ENCODE measurements at regions not wholly inside any gene's neighbourhood (a gene's known extent, or its start where the extent isn't known, plus 50 kb on each side); places are given as distances from the start of the nearest gene placed in this dataset.

- Histone ChIP-seq H3K9ac (ENCODE audit: insufficient read depth, low read depth, low read length) (no peak overlapping the region), H3K27ac (ENCODE audit: extremely low read length, insufficient read depth, low read length) (no peak overlapping the region), H3K79me2 (ENCODE audit: insufficient read depth, low read length) (no peaks in the 10 kb centered on the region), H3K9me3 (ENCODE audit: low read length) (no peaks in the 10 kb centered on the region), H3K36me3 (replicated peaks in 1 of 2; ENCODE audit: control insufficient read depth in 1 of 2, insufficient read depth in 2 of 2, low read length in 2 of 2) (no peaks in the 10 kb centered on the region), H3K4me1 (ENCODE audit: insufficient read depth, low read length) (no peaks in the 10 kb centered on the region), H4K20me1 (ENCODE audit: insufficient read depth, low read length) (no peaks in the 10 kb centered on the region), H3K27me3 (ENCODE audit: control insufficient read depth in 1 of 2, insufficient read depth in 2 of 2, low read length in 2 of 2) (no peaks in the 10 kb centered on the region), H2AFZ (ENCODE audit: low read length) (no peak overlapping the region), H3K4me3 (replicated peaks in 1 of 3; ENCODE audit: insufficient read depth in 1 of 3, low read depth in 2 of 3, low read length in 3 of 3) (no peak overlapping the region), H3K4me2 (ENCODE audit: low read depth, low read length) (no peak overlapping the region)
- DNase-seq (ENCODE audit: low spot score) (no peak), FAIRE-seq (no peak), ATAC-seq (no peak)
- POLR2A ChIA-PET, result no interaction called here
- TF ChIP-seq NFE2L1 (CRISPR knock-in tag; IDR thresholded peaks at IDR 0.05; ENCODE audit: borderline replicate concordance) (no peak), ZSCAN25 (CRISPR knock-in tag; IDR thresholded peaks at IDR 0.05) (no peak), MAX (IDR thresholded peaks at IDR 0.05) (no peak), ZNF784 (CRISPR knock-in tag; IDR thresholded peaks at IDR 0.05; ENCODE audit: borderline replicate concordance) (no peak), ETV6 (CRISPR knock-in tag; conservative IDR thresholded peaks at IDR 0.05) (no peak), FOXK2 (IDR thresholded peaks at IDR 0.05) (no peak), TEAD2 (CRISPR knock-in tag; IDR thresholded peaks at IDR 0.05) (no peak), TGIF2 (CRISPR knock-in tag; IDR thresholded peaks at IDR 0.05) (no peak), ZNF121 (CRISPR knock-in tag; IDR thresholded peaks at IDR 0.05) (no peak), ELF3 (CRISPR knock-in tag; IDR thresholded peaks at IDR 0.05) (no peak), ARNTL (CRISPR knock-in tag; IDR thresholded peaks at IDR 0.05) (no peak), SRF (IDR thresholded peaks at IDR 0.05; ENCODE audit: low read depth, low read length) (no peak), ZNF549 (CRISPR knock-in tag; IDR thresholded peaks at IDR 0.05) (no peak), ZBTB44 (CRISPR knock-in tag; IDR thresholded peaks at IDR 0.05) (no peak), SP1 (IDR thresholded peaks at IDR 0.05) (no peak), SP1 (CRISPR knock-in tag; IDR thresholded peaks at IDR 0.05) (no peak), ZNF576 (CRISPR knock-in tag; IDR thresholded peaks at IDR 0.05) (no peak)
- TF ChIP-seq, protein P1, sequence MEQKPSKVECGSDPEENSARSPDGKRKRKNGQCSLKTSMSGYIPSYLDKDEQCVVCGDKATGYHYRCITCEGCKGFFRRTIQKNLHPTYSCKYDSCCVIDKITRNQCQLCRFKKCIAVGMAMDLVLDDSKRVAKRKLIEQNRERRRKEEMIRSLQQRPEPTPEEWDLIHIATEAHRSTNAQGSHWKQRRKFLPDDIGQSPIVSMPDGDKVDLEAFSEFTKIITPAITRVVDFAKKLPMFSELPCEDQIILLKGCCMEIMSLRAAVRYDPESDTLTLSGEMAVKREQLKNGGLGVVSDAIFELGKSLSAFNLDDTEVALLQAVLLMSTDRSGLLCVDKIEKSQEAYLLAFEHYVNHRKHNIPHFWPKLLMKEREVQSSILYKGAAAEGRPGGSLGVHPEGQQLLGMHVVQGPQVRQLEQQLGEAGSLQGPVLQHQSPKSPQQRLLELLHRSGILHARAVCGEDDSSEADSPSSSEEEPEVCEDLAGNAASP (CRISPR knock-in tag; IDR thresholded peaks at IDR 0.05; ENCODE audit: borderline replicate concordance), result no peak
- TF ChIP-seq, protein P2, sequence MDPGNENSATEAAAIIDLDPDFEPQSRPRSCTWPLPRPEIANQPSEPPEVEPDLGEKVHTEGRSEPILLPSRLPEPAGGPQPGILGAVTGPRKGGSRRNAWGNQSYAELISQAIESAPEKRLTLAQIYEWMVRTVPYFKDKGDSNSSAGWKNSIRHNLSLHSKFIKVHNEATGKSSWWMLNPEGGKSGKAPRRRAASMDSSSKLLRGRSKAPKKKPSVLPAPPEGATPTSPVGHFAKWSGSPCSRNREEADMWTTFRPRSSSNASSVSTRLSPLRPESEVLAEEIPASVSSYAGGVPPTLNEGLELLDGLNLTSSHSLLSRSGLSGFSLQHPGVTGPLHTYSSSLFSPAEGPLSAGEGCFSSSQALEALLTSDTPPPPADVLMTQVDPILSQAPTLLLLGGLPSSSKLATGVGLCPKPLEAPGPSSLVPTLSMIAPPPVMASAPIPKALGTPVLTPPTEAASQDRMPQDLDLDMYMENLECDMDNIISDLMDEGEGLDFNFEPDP (CRISPR knock-in tag; conservative IDR thresholded peaks at IDR 0.05), result no peak
- BruUV-seq (replicated peaks), result no TSS peak
- 68% methylated on average over 4 of the region's 4 CpGs for WGBS (ENCODE audit: low lambda C conversion rate)
- CTCF ChIA-PET (ENCODE audit: low intra/inter-chr PET ratio, low total read pairs), result no interaction called here
- in situ Hi-C loops (cut with HindIII; ENCODE audit: extremely low pct_ligation_motif_present, low pct_unique_long_range_greater_than_20kb), result no loop called here
- intact Hi-C loops (cut with micrococcal nuclease; ENCODE audit: unreplicated experiment), result no loop called here
Observed at GRCh38 chr6:150711061-150711460, 111.4 kb downstream of the PLEKHG1 start.

Data from HepG2 (cell line).